HEK293T (cell line): ENCODE measurements at regions not wholly inside any gene's neighbourhood (a gene's known extent, or its start where the extent isn't known, plus 50 kb on each side); places are given as distances from the start of the nearest gene placed in this dataset.

Source experiments
- CTCF ChIA-PET: fragments of 350-600 bp; formaldehyde crosslinking; extraction: SDS; loops from one replicate; lab custom pipeline; 2021; ENCODE audit warnings: antibody characterized with exemption, inconsistent platforms; lab: Yijun Ruan, JAX
- POLR2A ChIA-PET: fragments of 350-600 bp; formaldehyde crosslinking; extraction: SDS; loops from one replicate; lab custom pipeline; 2020; ENCODE audit warnings: antibody characterized with exemption, inconsistent platforms; lab: Yijun Ruan, JAX
- DNase-seq: peaks from one replicate; pipeline ENCODE4 v3.0.0; 2012; ENCODE audit warnings: mixed read lengths; ENCODE audit errors: extremely low spot score
- ARNT ChIP-seq: fragments of 450-650 bp; IDR thresholded peaks from 2 replicates; pipeline ENCODE4 v1.6.1; 2017; ENCODE audit warnings: mild to moderate bottlenecking
- BHLHE40 ChIP-seq: fragments of 450-650 bp; IDR thresholded peaks from 2 replicates; pipeline ENCODE4 v1.6.1; 2016; ENCODE audit warnings: mild to moderate bottlenecking, moderate library complexity, borderline replicate concordance
- CTBP1 ChIP-seq: fragments of 450-650 bp; IDR thresholded peaks from 2 replicates; pipeline ENCODE4 v1.6.1; 2016; ENCODE audit warnings: borderline replicate concordance
- ELF4 ChIP-seq: fragments of 450-650 bp; IDR thresholded peaks from 2 replicates; pipeline ENCODE4 v1.6.1; 2017; ENCODE audit warnings: antibody characterized with exemption
- FOXA1 ChIP-seq: fragments of 450-650 bp; IDR thresholded peaks from 2 replicates; pipeline ENCODE4 v1.6.1; 2016; ENCODE audit warnings: mild to moderate bottlenecking
- FOXK2 ChIP-seq: fragments of 450-650 bp; IDR thresholded peaks from 2 replicates; pipeline ENCODE4 v1.6.1; 2016; ENCODE audit warnings: mild to moderate bottlenecking
- FOXM1 ChIP-seq: fragments of 450-650 bp; IDR thresholded peaks from 2 replicates; pipeline ENCODE4 v1.6.1; 2017; ENCODE audit warnings: mild to moderate bottlenecking, borderline replicate concordance
- HDGF ChIP-seq: fragments of 450-650 bp; IDR thresholded peaks from 2 replicates; pipeline ENCODE4 v1.6.1; 2017; ENCODE audit warnings: antibody characterized with exemption, borderline replicate concordance
- L3MBTL2 ChIP-seq: fragments of 450-650 bp; conservative IDR thresholded peaks from 2 replicates; pipeline ENCODE4 v1.6.1; 2016; ENCODE audit warnings: mild to moderate bottlenecking
- LEF1 ChIP-seq: fragments of 450-650 bp; IDR thresholded peaks from 2 replicates; pipeline ENCODE4 v1.6.1; 2017; ENCODE audit warnings: mild to moderate bottlenecking, borderline replicate concordance
- NFRKB ChIP-seq: fragments of 450-650 bp; IDR thresholded peaks from 2 replicates; pipeline ENCODE4 v1.6.1; 2016; ENCODE audit warnings: mild to moderate bottlenecking, moderate library complexity
- SP1 ChIP-seq: fragments of 450-650 bp; IDR thresholded peaks from 2 replicates; pipeline ENCODE4 v1.6.1; 2017
- SUZ12 ChIP-seq: fragments of 450-650 bp; IDR thresholded peaks from 2 replicates; pipeline ENCODE4 v1.6.1; 2016; ENCODE audit warnings: mild to moderate bottlenecking
- TARDBP ChIP-seq: fragments of 450-650 bp; IDR thresholded peaks from 2 replicates; pipeline ENCODE4 v1.6.1; 2016
- ZNF384 ChIP-seq: fragments of 450-650 bp; IDR thresholded peaks from 2 replicates; pipeline ENCODE4 v1.6.1; 2016
- TF ChIP-seq, protein P1 (sequence below): fragments of 450-650 bp; IDR thresholded peaks from 2 replicates; pipeline ENCODE4 v1.6.1; 2016

DNA sequence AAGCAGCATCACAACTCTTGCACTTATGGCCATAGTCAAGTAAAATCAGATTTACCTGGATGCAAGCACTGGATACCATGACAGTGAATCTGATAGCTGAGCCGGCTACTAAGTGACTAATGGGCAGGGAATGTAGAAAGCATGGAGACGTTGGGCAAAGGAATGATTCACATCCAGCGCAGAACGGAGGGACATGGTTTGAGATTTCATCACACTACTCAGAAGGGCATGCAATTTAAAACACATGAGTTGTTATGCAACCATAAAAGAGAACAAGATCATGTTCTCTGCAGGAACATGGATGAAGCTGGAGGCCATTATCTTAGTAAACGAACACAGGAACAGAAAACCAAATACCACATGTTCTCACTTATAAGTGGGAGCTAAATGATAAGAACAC is 169.1 kb upstream of the PIK3R1 start:
- DNase-seq: no peak
- CTCF ChIA-PET: no interaction called here
- TF ChIP-seq FOXK2 (no peak), LEF1 (no peak), ELF4 (no peak), FOXA1 (no peak), NFRKB (no peak), SUZ12 (no peak), BHLHE40 (no peak), CTBP1 (no peak), SP1 (no peak), HDGF (no peak), ARNT (no peak), FOXM1 (no peak), TARDBP (no peak)
- TF ChIP-seq, protein P1, sequence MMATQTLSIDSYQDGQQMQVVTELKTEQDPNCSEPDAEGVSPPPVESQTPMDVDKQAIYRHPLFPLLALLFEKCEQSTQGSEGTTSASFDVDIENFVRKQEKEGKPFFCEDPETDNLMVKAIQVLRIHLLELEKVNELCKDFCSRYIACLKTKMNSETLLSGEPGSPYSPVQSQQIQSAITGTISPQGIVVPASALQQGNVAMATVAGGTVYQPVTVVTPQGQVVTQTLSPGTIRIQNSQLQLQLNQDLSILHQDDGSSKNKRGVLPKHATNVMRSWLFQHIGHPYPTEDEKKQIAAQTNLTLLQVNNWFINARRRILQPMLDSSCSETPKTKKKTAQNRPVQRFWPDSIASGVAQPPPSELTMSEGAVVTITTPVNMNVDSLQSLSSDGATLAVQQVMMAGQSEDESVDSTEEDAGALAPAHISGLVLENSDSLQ: no peak
- POLR2A ChIA-PET: no interaction called here

DNA sequence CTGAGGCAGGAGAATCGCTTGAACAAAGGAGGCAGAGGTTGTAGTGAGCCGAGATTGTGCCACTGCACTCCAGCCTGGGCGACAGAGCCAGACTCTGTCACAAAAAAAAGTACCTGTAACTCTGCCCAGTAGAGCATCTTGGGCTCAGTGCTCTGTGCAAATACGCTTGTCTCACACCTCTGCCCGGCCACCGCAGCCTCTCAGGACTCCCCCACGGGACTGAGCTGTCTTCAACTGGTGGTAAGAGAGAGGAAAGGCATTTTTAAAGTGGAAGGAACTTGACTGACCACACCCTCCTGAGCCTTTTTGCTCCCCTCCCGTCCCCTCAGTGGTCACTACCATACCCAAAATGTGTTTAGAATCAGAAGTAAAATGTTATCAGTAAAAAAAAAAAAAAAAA is 174.3 kb upstream of the PIK3R1 start:
- ChIA-PET CTCF (no interaction called here), POLR2A (no interaction called here)
- no peak for TF ChIP-seq FOXA1
- no peak for TF ChIP-seq ELF4
- TF ChIP-seq BHLHE40: no peak
- no peak for TF ChIP-seq TARDBP
- TF ChIP-seq ARNT: no peak
- no peak for TF ChIP-seq FOXM1
- no peak for TF ChIP-seq CTBP1
- no peak for TF ChIP-seq FOXK2
- TF ChIP-seq, protein P1: no peak
- no peak for TF ChIP-seq ZNF384
- TF ChIP-seq L3MBTL2: no peak
- no peak for TF ChIP-seq NFRKB
- no peak for TF ChIP-seq SP1
- no peak for TF ChIP-seq HDGF
- no peak for TF ChIP-seq LEF1
- TF ChIP-seq SUZ12: no peak
- no peak for DNase-seq

DNA sequence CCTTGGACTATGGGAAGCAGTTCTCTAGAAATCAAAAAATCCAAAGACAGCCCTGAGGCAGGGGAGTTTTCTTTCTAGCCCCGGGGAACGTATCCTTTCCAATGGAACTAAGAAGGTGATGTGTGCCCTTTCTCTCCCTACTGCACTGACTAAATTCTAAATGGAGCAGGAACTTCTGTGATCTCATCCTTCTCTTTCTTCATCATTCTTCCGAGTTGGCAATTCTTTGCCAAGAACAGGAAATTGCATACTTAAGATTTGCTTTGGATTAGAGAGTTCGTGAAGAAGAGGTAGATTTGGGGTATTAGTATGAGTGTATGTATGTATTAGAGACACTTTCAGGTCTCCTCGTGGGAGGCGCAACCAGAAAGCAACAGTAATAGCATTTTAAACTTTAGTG is 178.0 kb upstream of the PIK3R1 start:
- CTCF ChIA-PET: no interaction called here
- no peak for DNase-seq
- POLR2A ChIA-PET: no interaction called here
- TF ChIP-seq NFRKB: no peak
- TF ChIP-seq FOXM1: no peak
- TF ChIP-seq ELF4: no peak
- TF ChIP-seq ARNT: no peak
- no peak for TF ChIP-seq LEF1
- TF ChIP-seq CTBP1: no peak
- no peak for TF ChIP-seq ZNF384
- TF ChIP-seq BHLHE40: no peak
- no peak for TF ChIP-seq L3MBTL2
- TF ChIP-seq FOXA1: no peak
- TF ChIP-seq, protein P1: no peak
- no peak for TF ChIP-seq FOXK2
- no peak for TF ChIP-seq HDGF

DNA sequence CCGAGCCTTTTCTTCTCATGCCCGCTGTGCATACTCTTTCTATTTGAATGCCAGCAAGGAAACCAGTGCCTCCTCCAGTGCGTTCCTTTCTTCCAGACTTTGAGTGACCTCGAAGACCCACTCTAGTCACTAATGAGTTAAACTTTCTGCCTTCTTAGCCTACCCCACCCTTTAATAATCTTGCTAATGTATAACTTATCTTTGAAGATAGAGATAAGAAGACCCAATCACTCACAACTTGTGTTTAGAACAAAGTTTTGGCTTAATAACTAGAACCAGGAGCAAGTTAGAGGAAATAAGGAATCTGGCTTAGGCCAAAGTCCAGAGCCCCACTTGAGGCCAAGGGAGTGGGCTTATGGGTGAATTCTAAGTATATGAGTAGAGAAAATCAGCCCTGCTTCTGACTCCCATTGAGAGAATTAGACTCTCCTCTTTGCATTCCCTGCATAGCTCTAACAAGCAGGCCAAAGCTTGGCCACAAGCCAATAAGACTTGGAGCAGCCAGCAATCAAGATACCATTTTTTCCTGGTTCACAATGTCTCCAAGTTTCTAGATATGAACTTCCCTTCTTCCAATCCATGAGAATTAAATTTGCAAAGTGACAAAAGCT is 181.5 kb upstream of the PIK3R1 start:
- DNase-seq: no peak
- TF ChIP-seq BHLHE40 (no peak), ELF4 (no peak), SUZ12 (no peak), FOXM1 (no peak), TARDBP (no peak), FOXA1 (no peak), LEF1 (no peak), CTBP1 (no peak), HDGF (no peak), NFRKB (no peak), SP1 (no peak), FOXK2 (no peak), L3MBTL2 (no peak), ZNF384 (no peak), ARNT (no peak)
- TF ChIP-seq, protein P1: no peak
- CTCF ChIA-PET: interaction anchor here (0.6 to 0.7 kb wide), 2 partner anchors 635 to 825 kb away, joined by 3 to 5 read pairs; no protein-coding TSS in a partner anchor
- POLR2A ChIA-PET: no interaction called here

DNA sequence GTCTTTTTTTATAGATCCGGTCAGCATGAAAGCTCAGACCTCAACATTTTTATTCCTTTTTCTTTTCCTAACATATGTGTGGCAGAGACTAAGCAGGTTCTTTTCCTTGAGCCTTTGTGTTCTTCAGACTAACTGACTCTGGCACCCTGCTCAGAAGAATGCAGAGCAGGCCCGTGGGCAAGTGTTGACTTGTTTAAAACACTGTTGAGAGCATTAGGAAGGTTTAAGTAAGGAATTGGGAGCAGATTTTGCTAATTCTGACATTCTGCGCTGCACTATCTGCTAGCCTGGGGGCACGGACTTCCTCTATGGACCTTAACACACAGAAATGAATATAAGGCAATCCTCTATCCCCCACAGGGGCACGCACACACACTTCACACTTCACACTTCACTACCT is 182.5 kb upstream of the PIK3R1 start:
- ChIA-PET POLR2A (no interaction called here), CTCF (no interaction called here)
- TF ChIP-seq FOXM1: no peak
- no peak for TF ChIP-seq CTBP1
- TF ChIP-seq LEF1: no peak
- TF ChIP-seq SP1: no peak
- TF ChIP-seq, protein P1: no peak
- TF ChIP-seq FOXK2: no peak
- no peak for TF ChIP-seq ARNT
- no peak for TF ChIP-seq SUZ12
- no peak for TF ChIP-seq HDGF
- no peak for TF ChIP-seq TARDBP
- no peak for TF ChIP-seq BHLHE40
- no peak for TF ChIP-seq ELF4
- no peak for TF ChIP-seq ZNF384
- DNase-seq: no peak
